ENCODE measurements at regions not wholly inside any gene's neighbourhood (a gene's known extent, or its start where the extent isn't known, plus 50 kb on each side); places are given as distances from the start of the nearest gene placed in this dataset.
"Not testable (repeated sequence)": the region's sequence is repeated elsewhere in the genome, so short reads cannot be mapped to it uniquely, and the experiment has no call there.

DNA sequence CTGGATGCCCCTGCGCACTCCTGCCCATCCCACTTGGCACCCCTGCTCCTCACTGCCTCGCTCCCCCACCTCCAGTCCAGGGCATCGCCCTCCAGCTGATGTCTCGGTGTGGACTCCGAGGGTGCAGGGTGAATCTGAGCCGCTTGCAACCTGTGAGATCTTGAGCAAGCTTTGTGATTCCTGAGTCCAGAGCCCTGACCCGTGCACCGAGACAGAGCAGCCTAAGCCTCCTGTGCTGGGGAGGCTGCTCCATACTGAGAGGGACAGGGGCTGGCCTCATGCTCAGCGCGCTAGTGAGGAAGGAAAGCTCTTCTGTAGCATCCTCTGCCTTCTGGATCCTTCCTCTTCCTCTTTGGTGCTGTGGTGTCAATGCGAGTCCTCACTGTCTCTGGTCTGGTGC, 116.0 kb downstream of the TEX29 start:
- Mint-ChIP-seq H3K36me3 (ENCODE audit: low read depth) (no peaks in the 10 kb centered on the region), H3K4me1 (ENCODE audit: low read depth) (no peaks in the 10 kb centered on the region), H3K4me3 (no peak overlapping the region), H3K27ac (no peak overlapping the region), H3K9me3 (no peaks in the 10 kb centered on the region), H3K27me3 (peaks cover 14% of the 10 kb centered on the region)
- Histone ChIP-seq H3K36me3 (ENCODE audit: insufficient read depth, low read length) (no peaks in the 10 kb centered on the region), H3K27me3 (ENCODE audit: control insufficient read depth in 1 of 2, insufficient read depth in 2 of 2, low read length in 2 of 2) (peaks cover 0 to 5% of the 10 kb centered on the region in 2 experiments), H3K4me1 (ENCODE audit: insufficient read depth, low read length) (no peaks in the 10 kb centered on the region), H3K4me3 (ENCODE audit: low read length) (no peak overlapping the region), H3K27ac (ENCODE audit: low read depth in 1 of 2, low read length in 2 of 2) (no peak overlapping the region), H3K9me3 (ENCODE audit: control insufficient read depth in 1 of 2, insufficient read depth in 1 of 2, low read length in 2 of 2) (no peaks in the 10 kb centered on the region)
- TF ChIP-seq, protein P1, sequence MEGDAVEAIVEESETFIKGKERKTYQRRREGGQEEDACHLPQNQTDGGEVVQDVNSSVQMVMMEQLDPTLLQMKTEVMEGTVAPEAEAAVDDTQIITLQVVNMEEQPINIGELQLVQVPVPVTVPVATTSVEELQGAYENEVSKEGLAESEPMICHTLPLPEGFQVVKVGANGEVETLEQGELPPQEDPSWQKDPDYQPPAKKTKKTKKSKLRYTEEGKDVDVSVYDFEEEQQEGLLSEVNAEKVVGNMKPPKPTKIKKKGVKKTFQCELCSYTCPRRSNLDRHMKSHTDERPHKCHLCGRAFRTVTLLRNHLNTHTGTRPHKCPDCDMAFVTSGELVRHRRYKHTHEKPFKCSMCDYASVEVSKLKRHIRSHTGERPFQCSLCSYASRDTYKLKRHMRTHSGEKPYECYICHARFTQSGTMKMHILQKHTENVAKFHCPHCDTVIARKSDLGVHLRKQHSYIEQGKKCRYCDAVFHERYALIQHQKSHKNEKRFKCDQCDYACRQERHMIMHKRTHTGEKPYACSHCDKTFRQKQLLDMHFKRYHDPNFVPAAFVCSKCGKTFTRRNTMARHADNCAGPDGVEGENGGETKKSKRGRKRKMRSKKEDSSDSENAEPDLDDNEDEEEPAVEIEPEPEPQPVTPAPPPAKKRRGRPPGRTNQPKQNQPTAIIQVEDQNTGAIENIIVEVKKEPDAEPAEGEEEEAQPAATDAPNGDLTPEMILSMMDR (IDR thresholded peaks at IDR 0.05), result no peak
- ATAC-seq (ENCODE audit: poor library complexity), result no peak
- intact Hi-C loops (cut with DNase I, micrococcal nuclease), result no loop called here
- no peak for DNase-seq
- CTCF ChIA-PET, result no interaction called here
- POLR2A ChIA-PET, result no interaction called here

DNA sequence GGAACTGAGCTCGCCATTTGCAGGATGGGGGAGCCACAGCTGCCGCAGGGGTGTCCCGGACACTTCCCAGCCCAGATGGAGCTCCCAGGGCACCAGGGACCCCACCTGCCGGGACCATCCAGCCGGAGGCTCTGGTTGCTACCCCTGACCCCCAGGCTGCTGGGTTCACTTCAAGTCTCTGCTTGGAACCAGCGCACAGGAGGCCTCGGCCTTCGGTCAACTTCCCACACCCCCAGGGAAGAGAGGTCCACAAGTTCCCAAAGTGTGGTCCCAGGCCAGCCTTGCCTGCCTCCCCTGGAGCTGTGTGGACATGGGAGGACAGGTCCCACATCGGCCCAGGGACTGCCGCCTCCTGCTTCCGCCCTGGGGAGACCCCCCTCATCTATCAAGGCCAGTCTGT, 117.0 kb downstream of the TEX29 start:
- H3K9me3 Mint-ChIP-seq, result no peaks in the 10 kb centered on the region
- TF ChIP-seq, protein P1 (IDR thresholded peaks at IDR 0.05), result no peak
- peaks cover 14% of the 10 kb centered on the region for H3K27me3 Mint-ChIP-seq
- H3K4me3 Mint-ChIP-seq, result no peak overlapping the region
- no peak overlapping the region for H3K27ac Mint-ChIP-seq
- Histone ChIP-seq H3K27me3 (ENCODE audit: control insufficient read depth in 1 of 2, insufficient read depth in 2 of 2, low read length in 2 of 2) (peaks cover 0 to 5% of the 10 kb centered on the region in 2 experiments), H3K4me1 (ENCODE audit: insufficient read depth, low read length) (no peaks in the 10 kb centered on the region), H3K4me3 (ENCODE audit: low read length) (no peak overlapping the region), H3K9me3 (ENCODE audit: control insufficient read depth in 1 of 2, insufficient read depth in 1 of 2, low read length in 2 of 2) (no peaks in the 10 kb centered on the region), H3K36me3 (ENCODE audit: insufficient read depth, low read length) (no peaks in the 10 kb centered on the region), H3K27ac (ENCODE audit: low read depth in 1 of 2, low read length in 2 of 2) (no peak overlapping the region)
- H3K4me1 Mint-ChIP-seq (ENCODE audit: low read depth), result no peaks in the 10 kb centered on the region
- DNase-seq (no peak), ATAC-seq (ENCODE audit: poor library complexity) (no peak)
- POLR2A ChIA-PET, result no interaction called here
- intact Hi-C loops (cut with DNase I, micrococcal nuclease), result no loop called here
- H3K36me3 Mint-ChIP-seq (ENCODE audit: low read depth), result no peaks in the 10 kb centered on the region
- CTCF ChIA-PET, result no interaction called here

DNA sequence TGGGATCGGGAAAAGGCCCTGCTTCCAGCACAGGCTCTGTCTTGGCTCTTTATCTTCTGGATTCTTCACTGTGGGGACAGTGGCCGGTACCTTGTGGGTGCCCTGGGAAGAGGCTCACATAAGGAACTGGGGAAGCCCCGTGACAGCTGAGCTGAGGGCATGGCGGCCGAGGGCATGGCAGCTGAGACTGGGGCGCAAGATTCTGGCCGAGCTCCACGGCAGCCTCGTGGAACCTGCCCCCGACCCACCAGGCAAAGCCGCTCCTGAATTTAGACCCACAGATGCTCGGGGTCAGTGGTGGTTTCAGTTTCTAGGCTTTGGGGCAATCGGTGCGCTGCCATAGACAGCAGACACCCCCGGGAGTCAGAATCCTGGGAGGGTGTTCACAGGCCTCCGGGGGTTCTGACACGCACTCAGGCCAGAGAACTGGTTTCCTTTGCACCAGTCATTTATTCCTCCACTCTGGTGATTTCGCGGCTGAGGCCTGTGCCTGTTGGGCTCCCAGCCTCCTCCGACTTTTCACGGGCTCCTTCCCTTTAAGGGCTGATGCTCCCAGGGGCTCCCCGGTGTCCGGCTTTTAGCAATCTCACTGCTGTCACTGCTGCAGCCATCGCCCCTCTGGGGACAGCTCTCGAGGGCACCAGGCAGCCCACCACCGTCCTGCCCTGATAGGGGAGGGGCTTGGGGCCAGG, 117.6 kb downstream of the TEX29 start:
- TF ChIP-seq, protein P1 (IDR thresholded peaks at IDR 0.05), result no peak
- Histone ChIP-seq H3K4me1 (ENCODE audit: insufficient read depth, low read length) (no peaks in the 10 kb centered on the region), H3K27ac (ENCODE audit: low read depth in 1 of 2, low read length in 2 of 2) (no peak overlapping the region), H3K27me3 (ENCODE audit: control insufficient read depth in 1 of 2, insufficient read depth in 2 of 2, low read length in 2 of 2) (peaks cover 0 to 5% of the 10 kb centered on the region in 2 experiments), H3K4me3 (ENCODE audit: low read length) (no peak overlapping the region), H3K9me3 (ENCODE audit: control insufficient read depth in 1 of 2, insufficient read depth in 1 of 2, low read length in 2 of 2) (no peaks in the 10 kb centered on the region), H3K36me3 (ENCODE audit: insufficient read depth, low read length) (no peaks in the 10 kb centered on the region)
- Mint-ChIP-seq H3K27ac (no peak overlapping the region), H3K9me3 (no peaks in the 10 kb centered on the region), H3K4me3 (no peak overlapping the region), H3K27me3 (peaks cover 12% of the 10 kb centered on the region), H3K4me1 (ENCODE audit: low read depth) (no peaks in the 10 kb centered on the region), H3K36me3 (ENCODE audit: low read depth) (no peaks in the 10 kb centered on the region)
- ChIA-PET POLR2A (no interaction called here), CTCF (no interaction called here)
- no peak for ATAC-seq (ENCODE audit: poor library complexity)
- intact Hi-C loops (cut with DNase I, micrococcal nuclease), result no loop called here
- DNase-seq, result no peak

DNA sequence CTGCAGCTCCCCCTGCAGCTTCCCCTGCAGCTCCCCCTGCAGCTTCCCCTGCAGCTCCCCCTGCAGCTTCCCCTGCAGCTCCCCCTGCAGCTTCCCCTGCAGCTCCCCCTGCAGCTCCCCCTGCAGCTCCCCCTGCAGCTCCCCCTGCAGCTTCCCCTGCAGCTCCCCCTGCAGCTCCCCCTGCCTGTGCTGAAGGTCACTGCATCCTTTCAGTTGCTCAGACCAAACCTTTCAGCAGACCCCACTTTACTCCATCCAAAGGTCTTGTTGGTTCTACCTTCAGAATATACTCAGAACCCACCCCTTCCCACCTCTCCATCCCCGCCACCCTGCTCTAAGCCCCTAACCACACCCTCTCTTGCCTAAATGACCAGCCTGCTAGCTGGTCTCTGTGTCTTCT, 120.0 kb downstream of the TEX29 start:
- CTCF ChIA-PET; H3K27me3 Mint-ChIP-seq; H3K9me3 ChIP-seq (ENCODE audit: control insufficient read depth in 1 of 2, insufficient read depth in 1 of 2, low read length in 2 of 2); H3K4me3 Mint-ChIP-seq; H3K27ac ChIP-seq (ENCODE audit: low read depth in 1 of 2, low read length in 2 of 2); intact Hi-C loops (cut with DNase I, micrococcal nuclease); H3K36me3 ChIP-seq (ENCODE audit: insufficient read depth, low read length); H3K27ac Mint-ChIP-seq; H3K9me3 Mint-ChIP-seq; H3K4me3 ChIP-seq (ENCODE audit: low read length); POLR2A ChIA-PET; H3K27me3 ChIP-seq (ENCODE audit: control insufficient read depth in 1 of 2, insufficient read depth in 2 of 2, low read length in 2 of 2); H3K36me3 Mint-ChIP-seq (ENCODE audit: low read depth); H3K4me1 ChIP-seq (ENCODE audit: insufficient read depth, low read length); H3K4me1 Mint-ChIP-seq (ENCODE audit: low read depth); ATAC-seq (ENCODE audit: poor library complexity): not testable (repeated sequence)
- peak in 1 of 14 experiments; percentile 6 for DNase-seq

Data from CD4-positive, alpha-beta T cell (primary cell).